Hepatocyte (in vitro differentiated cells): ENCODE measurements at regions not wholly inside any gene's neighbourhood (a gene's known extent, or its start where the extent isn't known, plus 50 kb on each side); places are given as distances from the start of the nearest gene placed in this dataset.
"Not testable (repeated sequence)": the region's sequence is repeated elsewhere in the genome, so short reads cannot be mapped to it uniquely, and the experiment has no call there.

Experiments used
- DNase-seq: peaks from one replicate; pipeline ENCODE4 v3.0.0-alpha.2; 2016; ENCODE audit warnings: low spot score
- H2AFZ ChIP-seq: fragments of 200-600 bp; sonication (generic); 2 replicates; pipeline ENCODE4 v1.6.0; 2016; ENCODE audit warnings: antibody characterized with exemption, mild to moderate bottlenecking
- H3K27ac ChIP-seq: fragments of 200-600 bp; sonication (generic); 2 replicates; pipeline ENCODE4 v1.5.1; 2016; ENCODE audit warnings: mild to moderate bottlenecking
- H3K27me3 ChIP-seq: fragments of 200-600 bp; sonication (generic); 2 replicates; pipeline ENCODE4 v1.6.1; 2016
- H3K36me3 ChIP-seq: fragments of 200-600 bp; sonication (generic); replicated peaks from 2 replicates; pipeline ENCODE4 v1.5.1; 2016; ENCODE audit warnings: low read depth; ENCODE audit not compliant: insufficient read depth
- H3K4me1 ChIP-seq: fragments of 200-600 bp; sonication (generic); 2 replicates; pipeline ENCODE4 v1.5.1; 2016; ENCODE audit warnings: mild to moderate bottlenecking, moderate library complexity; ENCODE audit not compliant: insufficient read depth
- H3K4me2 ChIP-seq: fragments of 200-600 bp; sonication (generic); 2 replicates; pipeline ENCODE4 v1.6.0; 2016
- H3K4me3 ChIP-seq: fragments of 200-600 bp; sonication (generic); 2 replicates; pipeline ENCODE4 v1.5.1; 2016; ENCODE audit warnings: mild to moderate bottlenecking
- H3K79me2 ChIP-seq: fragments of 200-600 bp; sonication (generic); 2 replicates; pipeline ENCODE4 v1.6.0; 2017; ENCODE audit warnings: mild to moderate bottlenecking
- H3K9me2 ChIP-seq: fragments of 200-600 bp; sonication (generic); replicated peaks from 2 replicates; pipeline ENCODE4 v1.6.0; 2017; ENCODE audit warnings: mild to moderate bottlenecking; ENCODE audit not compliant: insufficient read depth
- H3K9me3 ChIP-seq: fragments of 200-600 bp; sonication (generic); 2 replicates; pipeline ENCODE4 v1.5.1; 2016; ENCODE audit warnings: low read depth, mild to moderate bottlenecking
- H4K20me1 ChIP-seq: fragments of 200-600 bp; sonication (generic); 2 replicates; pipeline ENCODE4 v1.6.0; 2016; ENCODE audit warnings: mild to moderate bottlenecking; ENCODE audit not compliant: insufficient read depth, poor library complexity, severe bottlenecking
- whole genome bisulfite sequencing: methylation state at CpG from one replicate; pipeline ENCODE4 v1.1.6; 2016; ENCODE audit warnings: low lambda C conversion rate; ENCODE audit errors: missing lambda C conversion rate; 5-methylcytosine and 5-hydroxymethylcytosine counted together

- not testable (repeated sequence) for H3K4me3 ChIP-seq, H3K4me1 ChIP-seq, DNase-seq, H4K20me1 ChIP-seq, H3K27ac ChIP-seq, H3K27me3 ChIP-seq, H3K36me3 ChIP-seq, H3K4me2 ChIP-seq, H3K9me2 ChIP-seq, H3K9me3 ChIP-seq, H2AFZ ChIP-seq, H3K79me2 ChIP-seq
- WGBS, result 77% methylated on average over 1 of the region's 1 CpG
Measured at GRCh38 chr6:57976371-57976770, 658.9 kb downstream of the PRIM2 start.

GRCh38 chr6:57983603-57984002 is 666.2 kb downstream of the PRIM2 start:
- H3K9me3 ChIP-seq, H2AFZ ChIP-seq, DNase-seq, H3K27me3 ChIP-seq, H3K27ac ChIP-seq, H3K4me2 ChIP-seq, H3K36me3 ChIP-seq, H3K9me2 ChIP-seq, H4K20me1 ChIP-seq, H3K4me1 ChIP-seq, H3K79me2 ChIP-seq, H3K4me3 ChIP-seq: not testable (repeated sequence)
- WGBS, result 46% methylated on average over 1 of the region's 1 CpG

- not testable (repeated sequence) for H2AFZ ChIP-seq, H3K9me2 ChIP-seq, H3K4me3 ChIP-seq, H3K79me2 ChIP-seq, H3K4me1 ChIP-seq, H3K27ac ChIP-seq, H3K4me2 ChIP-seq, DNase-seq, H3K36me3 ChIP-seq, H3K9me3 ChIP-seq, H4K20me1 ChIP-seq, H3K27me3 ChIP-seq
- 37% methylated on average over 3 of the region's 3 CpGs for WGBS
Measured at GRCh38 chr6:57984575-57984974, 667.1 kb downstream of the PRIM2 start.

GRCh38 chr6:57985734-57986133 is 668.3 kb downstream of the PRIM2 start:
- not testable (repeated sequence) for H2AFZ ChIP-seq, H3K27me3 ChIP-seq, H3K27ac ChIP-seq, H4K20me1 ChIP-seq, H3K79me2 ChIP-seq, H3K4me3 ChIP-seq, H3K4me2 ChIP-seq, H3K9me2 ChIP-seq, H3K4me1 ChIP-seq, DNase-seq, H3K36me3 ChIP-seq, H3K9me3 ChIP-seq
- WGBS, result 56% methylated on average over 4 of the region's 4 CpGs

- not testable (repeated sequence) for H3K4me3 ChIP-seq, H4K20me1 ChIP-seq, H3K9me2 ChIP-seq, H3K36me3 ChIP-seq, H3K4me2 ChIP-seq, H3K27ac ChIP-seq, H2AFZ ChIP-seq, H3K4me1 ChIP-seq, DNase-seq, H3K79me2 ChIP-seq, H3K27me3 ChIP-seq, H3K9me3 ChIP-seq
- 83% methylated on average over 2 of the region's 2 CpGs for WGBS
Measured at GRCh38 chr6:57986584-57986983, 669.2 kb downstream of the PRIM2 start.

- 57% methylated on average over 2 of the region's 2 CpGs for WGBS
- H3K4me3 ChIP-seq, H2AFZ ChIP-seq, H3K9me3 ChIP-seq, H4K20me1 ChIP-seq, H3K4me1 ChIP-seq, H3K4me2 ChIP-seq, DNase-seq, H3K27me3 ChIP-seq, H3K9me2 ChIP-seq, H3K27ac ChIP-seq, H3K79me2 ChIP-seq, H3K36me3 ChIP-seq: not testable (repeated sequence)
Measured at GRCh38 chr6:57989520-57990080, 672.2 kb downstream of the PRIM2 start.

GRCh38 chr6:57998858-57999619 is 681.6 kb downstream of the PRIM2 start:
- not testable (repeated sequence) for H4K20me1 ChIP-seq, H3K36me3 ChIP-seq, H3K9me2 ChIP-seq, H2AFZ ChIP-seq, H3K9me3 ChIP-seq, H3K4me2 ChIP-seq, H3K79me2 ChIP-seq, H3K4me3 ChIP-seq, H3K4me1 ChIP-seq, DNase-seq, H3K27me3 ChIP-seq, H3K27ac ChIP-seq
- WGBS, result 29% methylated on average over 6 of the region's 6 CpGs

GRCh38 chr6:58000233-58000632 is 682.8 kb downstream of the PRIM2 start:
- H3K36me3 ChIP-seq, DNase-seq, H3K27ac ChIP-seq, H3K9me3 ChIP-seq, H3K79me2 ChIP-seq, H3K4me1 ChIP-seq, H3K9me2 ChIP-seq, H2AFZ ChIP-seq, H3K27me3 ChIP-seq, H3K4me3 ChIP-seq, H3K4me2 ChIP-seq, H4K20me1 ChIP-seq: not testable (repeated sequence)
- WGBS, result 33% methylated on average over 6 of the region's 6 CpGs

- H3K4me1 ChIP-seq, H3K27me3 ChIP-seq, H3K9me2 ChIP-seq, H3K27ac ChIP-seq, H4K20me1 ChIP-seq, H3K4me2 ChIP-seq, H3K36me3 ChIP-seq, H3K9me3 ChIP-seq, H2AFZ ChIP-seq, H3K4me3 ChIP-seq, DNase-seq, H3K79me2 ChIP-seq: not testable (repeated sequence)
Measured at GRCh38 chr6:58003417-58004167, 686.2 kb downstream of the PRIM2 start.
